ENCODE measurements at regions not wholly inside any gene's neighbourhood (a gene's known extent, or its start where the extent isn't known, plus 50 kb on each side); places are given as distances from the start of the nearest gene placed in this dataset.

- intact Hi-C loops (cut with micrococcal nuclease; ENCODE audit: unreplicated experiment) = no loop called here
- ChIA-PET POLR2A (ENCODE audit: low non-redundant PET) (no interaction called here), CTCF (no interaction called here)
- Histone ChIP-seq H3K4me1 (ENCODE audit: insufficient read depth, low read length, poor library complexity, severe bottlenecking) (no peaks in the 10 kb centered on the region), H3K36me3 (ENCODE audit: insufficient read depth, low read length, poor library complexity, severe bottlenecking) (no peaks in the 10 kb centered on the region), H3K27me3 (replicated peaks; ENCODE audit: insufficient read depth, low read depth, low read length, poor library complexity) (peaks cover 29% of the 10 kb centered on the region), H3K4me3 (ENCODE audit: low read depth, low read length, poor library complexity, severe bottlenecking) (no peak overlapping the region), H3K27ac (ENCODE audit: low read depth, low read length, poor library complexity, severe bottlenecking) (no peak overlapping the region), H3K9me3 (ENCODE audit: low read depth, low read length, poor library complexity, severe bottlenecking) (no peaks in the 10 kb centered on the region)
- TF ChIP-seq CTCF (conservative IDR thresholded peaks at IDR 0.05; ENCODE audit: low read depth, low read length) = no peak
- TF ChIP-seq EZH2 (IDR thresholded peaks at IDR 0.05; ENCODE audit: borderline replicate concordance, low read depth, low read length, poor library complexity, severe bottlenecking) = no peak
- no TSS peak for BruUV-seq (replicated peaks)
- DNase-seq (ENCODE audit: low spot score) = no peak
These were observed 356.9 kb downstream of the ARL4A start for GRCh38 chr7:13044309-13044708.

GRCh38 chr7:13047061-13047460, 359.6 kb downstream of the ARL4A start:
- Histone ChIP-seq H3K27me3 (replicated peaks; ENCODE audit: insufficient read depth, low read depth, low read length, poor library complexity) (peaks cover 14% of the 10 kb centered on the region), H3K9me3 (ENCODE audit: low read depth, low read length, poor library complexity, severe bottlenecking) (no peaks in the 10 kb centered on the region), H3K4me3 (ENCODE audit: low read depth, low read length, poor library complexity, severe bottlenecking) (no peak overlapping the region), H3K4me1 (ENCODE audit: insufficient read depth, low read length, poor library complexity, severe bottlenecking) (no peaks in the 10 kb centered on the region), H3K36me3 (ENCODE audit: insufficient read depth, low read length, poor library complexity, severe bottlenecking) (no peaks in the 10 kb centered on the region), H3K27ac (ENCODE audit: low read depth, low read length, poor library complexity, severe bottlenecking) (no peak overlapping the region)
- no peak for TF ChIP-seq EZH2 (IDR thresholded peaks at IDR 0.05; ENCODE audit: borderline replicate concordance, low read depth, low read length, poor library complexity, severe bottlenecking)
- no peak for TF ChIP-seq CTCF (conservative IDR thresholded peaks at IDR 0.05; ENCODE audit: low read depth, low read length)
- DNase-seq (ENCODE audit: low spot score) = no peak
- intact Hi-C loops (cut with micrococcal nuclease; ENCODE audit: unreplicated experiment) = no loop called here
- ChIA-PET POLR2A (ENCODE audit: low non-redundant PET) (no interaction called here), CTCF (no interaction called here)
- BruUV-seq (replicated peaks) = no TSS peak

- H3K27me3 ChIP-seq (replicated peaks; ENCODE audit: insufficient read depth, low read depth, low read length, poor library complexity) = no peaks in the 10 kb centered on the region
- ChIA-PET POLR2A (ENCODE audit: low non-redundant PET) (no interaction called here), CTCF (no interaction called here)
- no peaks in the 10 kb centered on the region for H3K9me3 ChIP-seq (ENCODE audit: low read depth, low read length, poor library complexity, severe bottlenecking)
- no peaks in the 10 kb centered on the region for H3K4me1 ChIP-seq (ENCODE audit: insufficient read depth, low read length, poor library complexity, severe bottlenecking)
- no peak for DNase-seq (ENCODE audit: low spot score)
- no peak overlapping the region for H3K4me3 ChIP-seq (ENCODE audit: low read depth, low read length, poor library complexity, severe bottlenecking)
- intact Hi-C loops (cut with micrococcal nuclease; ENCODE audit: unreplicated experiment) = no loop called here
- TF ChIP-seq EZH2 (IDR thresholded peaks at IDR 0.05; ENCODE audit: borderline replicate concordance, low read depth, low read length, poor library complexity, severe bottlenecking) (no peak), CTCF (conservative IDR thresholded peaks at IDR 0.05; ENCODE audit: low read depth, low read length) (no peak)
- H3K27ac ChIP-seq (ENCODE audit: low read depth, low read length, poor library complexity, severe bottlenecking) = no peak overlapping the region
- no peaks in the 10 kb centered on the region for H3K36me3 ChIP-seq (ENCODE audit: insufficient read depth, low read length, poor library complexity, severe bottlenecking)
- BruUV-seq (replicated peaks) = no TSS peak
These were observed 362.5 kb downstream of the ARL4A start for GRCh38 chr7:13049946-13050345.
